NT2/D1 (cell line): ENCODE measurements at regions not wholly inside any gene's neighbourhood (a gene's known extent, or its start where the extent isn't known, plus 50 kb on each side); places are given as distances from the start of the nearest gene placed in this dataset.

Experiments used
- YY1 ChIP-seq: IDR thresholded peaks from 2 replicates; pipeline ENCODE4 v1.6.1; 2011; ENCODE audit not compliant: insufficient read length, insufficient read depth
- ZNF274 ChIP-seq: IDR thresholded peaks from 2 replicates; pipeline ENCODE4 v1.6.1; 2011; ENCODE audit warnings: mild to moderate bottlenecking, low read depth, low read length

GRCh38 chr4:132767901-132768300 is 381.2 kb upstream of the PCDH10 start:
- TF ChIP-seq YY1 = no peak
- no peak for TF ChIP-seq ZNF274
